HG03108 (cell line): ENCODE measurements at regions not wholly inside any gene's neighbourhood (a gene's known extent, or its start where the extent isn't known, plus 50 kb on each side); places are given as distances from the start of the nearest gene placed in this dataset.
A peak's percentile ranks its signal among the peaks of the same experiment; 100 is the strongest.
"Not testable (repeated sequence)": the region's sequence is repeated elsewhere in the genome, so short reads cannot be mapped to it uniquely, and the experiment has no call there.

Source experiments
- ATAC-seq: cut with Tn5 transposase; IDR thresholded peaks from one replicate; pipeline ENCODE4 v1.9.1; 2021; ENCODE audit warnings: moderate library complexity; ENCODE audit not compliant: unreplicated experiment

DNA sequence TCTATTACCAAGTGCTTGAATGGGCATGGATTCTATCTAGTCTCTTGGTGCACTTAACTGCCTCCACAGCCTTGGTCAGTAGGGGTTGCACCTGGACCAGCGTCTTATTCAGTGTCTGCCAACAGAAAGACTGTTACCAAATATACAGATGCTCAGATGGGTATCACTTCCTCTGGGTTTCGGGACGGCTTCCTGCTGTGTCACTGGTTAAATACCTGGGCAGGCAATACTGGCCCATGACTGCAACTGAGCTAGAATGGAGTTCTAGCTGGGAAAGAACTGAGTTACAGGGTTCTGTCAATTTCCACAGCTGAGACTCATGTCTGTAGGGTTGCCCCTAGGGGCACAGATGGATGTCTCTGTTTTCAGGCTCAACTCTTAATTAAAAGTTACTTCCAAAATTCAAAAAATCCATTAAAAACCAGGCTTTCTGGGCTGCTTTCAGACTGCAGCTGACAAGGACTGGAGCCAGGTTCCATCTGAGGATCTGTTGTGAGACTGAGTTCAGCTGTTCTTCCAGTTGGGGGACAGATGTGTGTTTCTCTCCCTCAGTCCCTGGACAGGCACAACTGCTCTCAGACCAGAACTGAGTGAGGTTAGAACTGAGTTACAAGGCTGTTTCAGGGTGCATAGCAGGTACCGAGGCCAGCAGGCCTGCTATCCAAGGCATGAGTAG, 789.6 kb upstream of the SLC8A1 start:
- ATAC-seq = peak; percentile 66

DNA sequence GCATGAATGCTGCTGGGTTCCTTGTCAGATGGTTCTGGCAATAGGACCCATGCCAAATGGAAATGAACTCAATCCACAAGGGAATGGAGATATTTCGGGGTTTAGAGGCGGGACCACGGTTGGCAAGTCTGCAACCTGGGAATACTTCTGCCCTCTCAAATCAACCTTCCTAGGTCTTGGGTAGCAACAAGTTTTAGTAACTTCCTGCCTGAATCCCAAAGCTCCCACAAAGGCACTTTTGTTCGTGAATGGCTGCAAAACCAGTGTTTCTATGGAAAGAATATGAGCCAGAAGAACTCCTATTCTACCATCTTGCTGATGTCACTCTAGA, 790.1 kb upstream of the SLC8A1 start:
- ATAC-seq = no peak

DNA sequence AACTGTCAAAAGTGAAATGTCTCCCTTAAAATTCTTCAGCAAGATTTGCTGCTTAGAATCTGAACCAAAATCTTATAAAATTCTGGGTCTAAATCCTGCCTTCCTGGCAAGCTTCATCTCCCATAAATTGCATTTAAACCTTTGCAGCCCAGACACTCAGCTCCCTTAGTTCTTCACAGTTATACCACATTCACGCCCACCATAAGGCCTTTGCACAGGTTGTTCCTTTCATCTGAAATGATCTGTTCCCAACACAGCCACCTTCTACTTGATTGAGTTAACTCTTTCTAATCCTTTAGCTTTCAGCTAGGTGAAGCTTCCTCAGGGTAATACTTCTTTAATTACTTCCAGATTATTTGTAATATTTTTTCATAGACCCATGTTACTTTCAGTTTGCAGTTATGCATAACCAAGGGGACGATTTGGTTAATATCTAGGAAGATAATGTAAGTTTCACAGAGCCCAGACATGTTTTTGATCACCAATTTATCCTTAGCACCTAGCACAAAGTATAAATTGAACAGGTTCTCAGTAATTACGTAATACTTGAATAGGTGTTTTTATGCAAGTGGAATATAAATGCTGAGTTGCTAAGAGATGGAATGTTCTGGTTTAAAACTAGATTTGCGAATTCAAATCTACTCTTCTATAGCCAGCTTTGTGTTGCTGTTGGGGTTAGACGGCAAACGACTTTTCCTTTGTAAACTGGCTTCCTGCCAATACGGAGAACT, 779.7 kb upstream of the PKDCC start:
- no peak for ATAC-seq

DNA sequence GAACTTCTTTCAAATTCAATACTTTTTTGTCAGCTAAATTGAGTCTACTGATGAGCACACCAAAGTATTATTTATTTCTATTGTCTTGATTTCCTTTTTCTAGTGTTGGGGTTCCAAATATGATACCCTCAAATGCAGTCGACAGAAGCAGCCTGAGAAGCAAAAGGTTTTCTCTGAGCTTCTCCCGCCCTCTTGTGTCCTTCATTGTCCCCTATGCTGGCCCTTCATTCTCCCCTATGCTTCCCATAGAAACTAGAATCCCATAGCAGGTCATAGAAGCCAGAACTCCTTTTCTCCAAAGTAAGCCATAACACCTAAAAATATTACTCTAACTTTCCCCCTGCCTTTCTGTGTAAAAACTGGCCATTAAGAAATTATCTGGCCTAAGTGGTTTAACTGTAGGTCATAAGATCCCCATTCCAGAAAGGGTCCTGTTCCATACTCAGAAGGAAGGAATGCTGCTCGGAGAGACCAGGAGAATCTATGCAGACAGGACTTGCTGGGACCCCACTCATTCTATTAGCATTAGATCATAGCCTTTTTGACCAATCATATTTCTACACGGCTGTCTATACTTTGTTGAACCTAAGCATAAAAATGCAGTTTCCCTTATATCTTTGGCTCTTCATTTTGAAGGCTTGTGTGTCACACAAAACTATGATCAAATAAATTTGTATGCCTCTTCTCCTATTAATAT, 764.6 kb upstream of the PKDCC start:
- no peak for ATAC-seq

DNA sequence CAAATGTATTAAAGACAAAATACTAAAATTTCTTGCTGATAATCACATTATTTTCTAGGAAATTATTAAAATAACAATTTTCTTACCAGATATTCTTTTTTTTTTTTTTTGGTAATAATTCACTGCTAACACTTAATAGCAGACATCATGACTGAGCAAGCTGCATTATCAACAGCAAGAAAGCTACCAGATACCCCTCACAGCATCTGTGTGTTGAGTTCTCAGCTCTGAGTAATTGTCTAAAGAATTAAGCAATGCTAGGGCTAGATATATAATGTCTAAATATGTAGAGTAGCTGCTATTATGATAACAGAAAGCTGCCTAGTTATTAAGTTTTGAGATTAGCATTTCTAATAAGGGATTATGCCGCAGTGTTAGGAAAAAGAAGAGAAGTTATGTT, 754.3 kb upstream of the PKDCC start:
- ATAC-seq = no peak

DNA sequence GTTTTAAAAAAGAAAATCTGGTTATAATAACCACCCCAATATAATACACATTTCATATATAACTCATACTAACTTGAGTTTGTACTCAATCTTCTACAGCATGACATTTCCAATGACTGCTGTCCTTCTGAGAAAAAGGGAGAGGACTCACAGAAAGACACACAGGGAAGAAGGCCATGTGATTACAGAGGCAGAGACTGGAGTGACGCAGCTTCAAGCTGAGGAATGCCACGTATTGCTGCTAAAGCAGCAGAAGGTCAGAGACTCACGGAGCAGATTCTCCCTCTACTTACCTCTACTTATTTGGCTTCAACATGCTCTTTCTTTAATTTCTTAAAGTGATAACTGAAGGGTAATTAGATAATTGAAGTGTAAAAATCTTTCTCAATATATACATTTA, 753.5 kb upstream of the PKDCC start:
- ATAC-seq = no peak

DNA sequence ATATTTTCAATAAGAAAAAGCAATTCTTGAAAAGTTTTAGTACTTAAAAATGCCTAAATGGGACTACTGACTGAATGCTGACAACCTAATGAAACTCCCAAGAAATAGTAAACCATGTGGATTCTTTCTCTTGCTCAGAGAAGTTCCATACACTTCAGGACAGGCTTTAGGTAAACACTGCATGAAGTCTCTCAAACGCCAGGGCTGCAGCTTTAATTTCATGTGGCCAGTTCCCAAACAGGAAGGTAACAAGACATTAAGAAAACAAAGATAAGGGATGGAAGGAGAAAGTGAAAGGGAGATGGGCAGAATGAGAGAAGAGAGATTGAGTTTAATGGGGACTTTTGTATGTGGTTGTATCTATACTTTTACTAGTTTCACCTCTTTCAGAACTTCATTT, 734.7 kb upstream of the PKDCC start:
- ATAC-seq = no peak

DNA sequence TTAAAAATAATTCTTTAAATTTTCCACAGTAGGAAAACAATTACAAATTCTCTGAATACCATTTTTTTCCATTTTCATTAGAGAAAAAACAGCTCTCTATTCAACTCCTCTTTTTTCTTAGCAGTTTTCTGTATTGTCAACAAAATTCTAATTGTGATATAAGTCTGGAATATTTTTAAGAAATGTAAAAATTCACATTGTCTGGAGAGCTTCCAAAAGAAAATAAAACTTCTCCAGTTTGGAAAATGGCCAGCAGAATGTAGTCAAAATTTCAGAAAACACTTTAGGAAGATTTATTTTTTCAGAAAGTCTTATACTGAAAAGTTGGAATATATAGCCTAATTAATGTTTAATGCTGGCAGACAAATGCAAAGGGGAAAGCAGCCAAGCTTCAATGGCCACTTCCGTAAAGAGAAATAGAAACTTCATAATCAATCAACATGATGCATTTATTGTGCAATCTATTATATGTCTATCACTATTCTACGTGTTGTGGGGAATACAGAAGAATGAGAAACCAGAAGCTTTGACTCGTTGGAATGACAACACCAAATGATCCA, 733.2 kb upstream of the PKDCC start:
- no peak for ATAC-seq

DNA sequence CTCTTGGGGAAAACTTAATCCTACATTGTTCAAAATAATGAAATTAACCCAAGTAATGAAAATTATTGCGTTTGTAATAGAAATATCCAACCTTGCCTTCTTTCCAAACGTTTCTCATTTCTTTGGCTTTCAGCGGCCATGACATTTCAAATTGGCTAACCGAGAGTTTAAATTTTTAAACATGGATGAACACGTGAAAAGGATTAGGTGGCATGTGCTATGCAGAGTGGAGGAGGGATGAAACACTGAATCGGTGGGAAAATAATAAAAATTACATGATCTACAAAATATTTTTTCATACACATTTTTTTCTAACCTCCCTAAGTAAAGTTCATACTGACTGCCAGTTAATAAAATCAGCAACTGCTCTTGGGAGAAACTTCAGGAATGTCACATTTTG, 728.4 kb upstream of the PKDCC start:
- no peak for ATAC-seq

DNA sequence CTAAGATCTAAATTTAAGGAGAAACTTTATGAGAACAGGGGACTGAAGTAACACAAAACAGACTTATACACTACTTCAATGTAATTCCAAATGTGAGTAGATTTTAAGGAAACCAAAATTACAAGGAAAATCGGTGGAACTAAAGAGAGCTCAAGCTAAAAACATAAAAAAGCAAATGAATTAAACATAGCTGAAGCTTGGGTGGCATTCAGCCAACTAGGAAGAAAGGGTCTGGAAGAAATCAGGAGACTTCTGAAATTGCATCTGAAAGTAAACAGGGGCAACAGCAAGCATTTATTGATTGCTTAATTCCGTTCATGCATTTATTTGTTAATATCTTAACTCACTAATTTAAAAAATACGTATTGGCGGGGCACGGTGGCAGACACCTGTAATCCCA, 727.3 kb upstream of the PKDCC start:
- no peak for ATAC-seq

DNA sequence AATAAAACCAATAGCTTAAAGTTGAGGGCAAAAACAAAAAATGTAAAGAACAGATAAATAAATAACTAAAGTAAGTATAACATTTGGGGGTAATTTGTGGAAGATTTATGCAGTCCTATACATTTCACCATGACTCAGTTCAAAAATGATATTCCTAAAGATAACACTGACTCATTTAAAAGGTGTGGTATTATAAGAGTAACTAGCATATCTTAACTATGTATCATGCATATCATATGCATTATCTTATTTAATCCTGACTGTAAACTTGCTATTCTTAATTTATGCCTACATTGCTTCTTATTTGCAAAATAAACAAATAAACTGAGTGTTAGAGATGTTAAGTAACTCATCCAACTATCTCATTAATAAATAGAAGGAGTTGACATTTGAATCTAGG, 726.5 kb upstream of the PKDCC start:
- ATAC-seq = no peak

DNA sequence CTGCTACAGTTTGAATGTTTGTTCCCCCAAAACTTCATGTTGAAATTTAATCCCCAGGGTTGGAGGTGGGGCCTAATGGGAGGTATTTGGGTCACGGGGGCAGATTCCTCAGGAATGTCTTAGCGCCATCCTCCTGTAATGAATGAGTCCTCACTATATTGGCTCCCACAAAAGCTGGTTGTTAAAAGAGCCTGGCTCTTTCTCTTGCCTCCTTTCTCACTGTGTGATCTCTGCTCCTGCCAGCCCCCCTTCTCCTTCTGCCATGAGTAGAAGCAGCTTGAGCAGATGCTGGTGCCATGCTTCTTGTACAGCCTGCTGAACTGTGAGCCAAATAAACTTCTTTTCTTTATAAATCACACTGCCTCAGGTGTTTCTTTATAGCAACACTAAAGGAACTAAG, 721.0 kb upstream of the PKDCC start:
- no peak for ATAC-seq

DNA sequence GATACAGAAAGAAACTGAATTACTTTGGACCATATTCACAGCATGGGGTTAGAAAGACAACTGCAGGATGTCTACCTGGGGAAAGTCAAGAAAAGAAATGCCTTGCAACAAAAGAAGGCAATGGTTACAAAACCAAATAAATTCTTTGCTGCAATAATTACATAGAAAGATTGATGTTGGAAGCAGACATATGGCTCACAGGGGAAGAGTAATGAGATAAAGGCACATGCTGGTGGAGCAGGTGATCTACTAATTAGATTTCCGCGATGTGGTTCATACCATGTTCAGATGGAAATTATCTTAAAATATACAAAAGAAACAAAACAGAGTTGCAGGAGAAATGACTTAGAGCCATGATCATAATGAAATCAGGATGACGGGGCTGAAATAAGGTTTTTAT, 718.8 kb upstream of the PKDCC start:
- ATAC-seq = no peak

DNA sequence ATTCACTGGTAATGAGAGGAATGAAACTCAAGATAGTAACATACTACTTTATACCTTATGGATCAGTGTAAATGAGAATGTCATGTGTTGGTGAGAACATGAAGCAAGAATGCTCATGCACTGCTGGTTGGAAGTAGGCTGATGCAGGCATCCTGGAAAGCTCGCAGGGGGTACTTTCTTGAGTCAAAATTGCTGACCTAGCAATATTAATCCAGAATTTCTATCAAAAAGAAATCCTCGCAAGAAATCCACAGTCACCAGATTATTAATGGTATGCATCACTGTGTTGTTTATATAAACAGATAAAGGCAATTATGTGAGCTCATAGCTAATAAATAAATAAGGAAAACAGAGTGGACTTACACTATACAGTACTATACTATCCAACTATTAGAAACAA, 713.7 kb upstream of the PKDCC start:
- ATAC-seq = no peak

DNA sequence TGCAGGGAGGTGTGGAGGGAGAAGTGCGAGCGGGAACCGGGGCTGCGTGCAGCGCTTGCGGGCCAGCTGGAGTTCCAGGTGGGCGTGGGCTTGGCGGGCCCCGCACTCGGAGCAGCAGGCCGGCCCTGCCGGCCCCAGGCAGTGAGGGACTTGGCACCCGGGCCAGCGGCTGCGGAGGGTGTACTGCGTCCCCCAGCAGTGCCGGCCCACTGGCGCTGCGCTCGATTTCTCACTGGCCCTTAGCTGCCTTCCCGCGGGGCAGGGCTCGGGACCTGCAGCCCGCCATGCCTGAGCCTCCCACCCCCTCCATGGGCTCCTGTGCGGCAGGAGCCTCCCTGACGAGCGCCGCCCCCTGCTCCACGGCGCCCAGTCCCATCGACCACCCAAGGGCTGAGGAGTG, 712.2 kb upstream of the PKDCC start:
- ATAC-seq = not testable (repeated sequence)

DNA sequence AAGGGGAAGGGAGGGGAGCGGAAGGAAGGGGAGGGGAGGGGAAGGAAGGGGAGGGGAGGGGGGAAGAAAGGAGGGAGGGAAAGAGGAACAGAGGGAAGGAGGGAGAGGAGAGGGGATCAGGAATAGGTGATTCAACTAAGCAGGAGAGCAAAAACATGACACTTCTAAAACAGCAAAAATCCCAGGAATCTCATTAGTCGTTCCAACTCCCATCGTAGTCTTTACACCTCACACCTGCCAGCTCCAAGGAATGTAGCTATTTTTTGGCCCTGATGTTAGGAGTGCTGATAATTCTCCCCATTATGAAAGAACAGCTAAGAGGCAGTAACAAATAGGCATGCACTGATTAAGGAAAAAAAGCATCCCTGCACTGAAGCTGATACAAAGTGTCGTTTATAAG, 709.9 kb upstream of the PKDCC start:
- no peak for ATAC-seq

DNA sequence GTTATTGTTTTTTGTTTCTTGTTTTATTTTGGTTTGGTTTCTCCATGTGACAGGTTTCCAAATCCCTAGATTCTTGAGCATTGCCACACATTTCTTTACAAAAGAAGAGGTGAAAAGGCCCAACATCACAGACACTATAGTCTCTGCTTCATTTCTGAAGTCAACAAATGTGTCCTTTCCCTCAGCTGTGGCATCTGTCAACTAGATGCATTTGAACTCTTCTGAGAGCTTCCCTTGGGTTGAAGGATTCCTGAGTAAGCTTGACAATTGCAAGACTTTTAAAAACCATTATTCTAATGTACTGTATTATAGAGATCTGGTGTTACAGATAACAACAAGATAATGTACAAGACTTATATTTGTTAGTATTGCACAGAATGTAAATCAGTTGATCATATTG, 703.3 kb upstream of the PKDCC start:
- ATAC-seq = no peak

DNA sequence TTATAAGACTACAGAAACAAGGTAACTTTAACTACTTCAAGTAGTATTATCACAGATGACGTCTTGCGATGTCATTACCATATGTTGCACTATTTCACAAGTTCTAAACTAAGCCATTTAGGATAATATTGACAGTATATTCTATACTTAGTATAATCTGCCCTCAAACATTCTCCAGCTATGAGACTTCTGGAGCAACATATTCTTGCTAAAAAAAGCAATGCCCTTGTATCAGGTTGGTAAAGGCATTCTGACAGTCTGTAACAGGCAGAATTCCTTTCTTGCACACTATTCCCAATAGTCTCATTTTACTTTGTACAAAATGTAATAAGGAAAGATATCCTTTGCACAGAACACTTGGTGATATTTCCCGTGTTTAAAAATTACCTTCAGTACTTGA, 694.8 kb upstream of the PKDCC start:
- no peak for ATAC-seq

DNA sequence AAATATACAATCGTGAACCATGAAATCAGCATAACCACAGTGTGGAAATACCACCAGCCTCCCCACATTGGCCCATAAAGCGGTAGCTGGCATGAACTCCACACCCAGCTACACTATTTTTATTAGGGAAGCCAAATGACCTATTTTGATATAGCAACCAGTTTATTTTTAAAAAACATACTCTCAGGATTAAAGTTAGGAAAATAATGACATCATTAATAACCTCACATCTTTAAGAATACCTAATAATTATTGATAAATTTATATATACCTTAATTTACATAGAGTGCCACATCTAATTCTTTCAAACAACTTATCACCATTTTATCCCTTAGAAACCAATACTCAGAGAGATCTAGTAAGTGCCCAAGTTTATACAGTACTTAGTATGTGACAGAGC, 692.0 kb upstream of the PKDCC start:
- ATAC-seq = no peak

DNA sequence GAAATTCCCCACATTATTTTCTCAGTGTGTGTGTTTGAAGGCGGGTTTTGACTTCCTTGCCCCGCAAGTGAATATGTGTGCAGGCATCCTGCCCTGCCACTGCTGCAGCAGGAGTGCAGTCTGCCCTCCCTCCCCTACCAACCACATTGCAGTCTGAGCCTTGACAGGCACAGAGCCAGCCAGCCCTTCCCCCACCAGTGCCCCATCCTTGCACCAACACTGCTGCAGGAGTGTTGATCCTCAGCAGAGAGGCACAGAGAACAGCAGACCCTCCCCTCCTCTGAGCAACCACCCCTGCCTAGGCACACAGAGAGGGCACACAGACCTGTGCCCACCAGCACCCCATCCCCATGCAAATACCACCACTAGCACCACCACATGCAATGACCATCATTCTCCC, 683.0 kb upstream of the PKDCC start:
- ATAC-seq = no peak

DNA sequence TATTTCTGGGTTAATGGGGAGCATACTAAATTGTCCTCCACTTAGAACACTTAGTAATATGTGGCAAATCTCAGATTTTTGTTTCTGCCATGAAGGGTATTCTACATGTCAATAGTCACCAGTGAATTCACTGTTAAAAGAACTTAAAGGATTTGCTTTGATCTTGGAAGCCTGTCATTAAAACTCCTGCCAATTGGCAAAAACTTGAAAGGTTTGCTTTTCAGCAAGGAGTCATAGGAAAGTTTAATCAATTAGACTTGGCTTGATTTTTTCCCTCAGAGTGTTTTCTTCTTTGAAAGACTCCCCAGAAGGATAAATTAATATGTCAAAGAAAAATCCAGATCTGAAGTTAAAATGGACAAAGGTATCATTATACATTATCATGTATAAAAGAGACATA, 671.9 kb upstream of the PKDCC start:
- no peak for ATAC-seq

DNA sequence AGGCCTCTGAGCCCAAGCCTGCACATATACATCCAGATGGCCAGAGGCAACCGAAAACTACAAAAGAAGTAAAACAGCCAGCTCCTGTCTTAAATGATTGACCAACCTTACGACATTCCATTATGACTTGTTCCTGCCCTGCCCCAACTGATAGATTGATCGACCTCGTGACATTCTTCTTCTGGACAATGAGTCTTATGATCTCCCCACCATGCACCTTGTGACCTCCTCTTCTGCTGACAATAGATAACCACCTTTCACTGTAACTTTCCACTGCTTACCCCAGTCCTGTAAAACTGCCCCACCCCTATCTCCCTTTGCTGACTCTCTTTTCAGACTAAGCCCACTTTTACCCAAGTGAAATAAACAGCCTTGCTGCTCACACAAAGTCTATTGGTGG, 670.0 kb upstream of the PKDCC start:
- ATAC-seq = no peak
